ENCODE measurements at regions not wholly inside any gene's neighbourhood (a gene's known extent, or its start where the extent isn't known, plus 50 kb on each side); places are given as distances from the start of the nearest gene placed in this dataset.

- H3K27me3 Mint-ChIP-seq = peaks cover 3% of the 10 kb centered on the region
- H3K4me3 Mint-ChIP-seq = no peak overlapping the region
- intact Hi-C loops (cut with micrococcal nuclease) = no loop called here
- no peak for DNase-seq
- no peaks in the 10 kb centered on the region for H3K9me3 Mint-ChIP-seq
- no peak overlapping the region for H3K27ac Mint-ChIP-seq
- no peaks in the 10 kb centered on the region for H3K4me1 Mint-ChIP-seq
- H3K36me3 Mint-ChIP-seq (ENCODE audit: low read depth) = no peaks in the 10 kb centered on the region
Measured at GRCh38 chr7:25750744-25751508, 401.1 kb upstream of the NFE2L3 start.

DNA sequence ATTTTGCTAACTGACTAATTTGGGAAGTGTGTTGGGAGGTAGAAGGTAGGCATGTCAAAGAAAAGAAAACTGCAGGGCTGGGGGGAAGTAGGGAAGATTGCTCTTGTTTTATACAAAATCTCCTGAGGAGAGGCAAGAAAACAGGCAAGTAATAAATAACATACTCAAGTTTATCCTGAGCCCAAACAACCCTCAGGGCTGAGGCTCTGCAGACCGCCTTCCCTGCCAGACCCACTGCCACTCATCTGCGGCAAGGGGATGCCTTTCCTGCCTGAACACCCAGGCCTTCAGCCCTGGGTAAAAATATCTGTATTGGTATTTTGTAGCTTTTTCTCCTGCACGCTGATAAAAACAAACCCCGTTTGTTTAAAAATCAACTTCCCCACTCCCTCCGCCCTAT is 399.8 kb upstream of the NFE2L3 start:
- DNase-seq = no peak
- H3K9me3 Mint-ChIP-seq = no peaks in the 10 kb centered on the region
- no peaks in the 10 kb centered on the region for H3K36me3 Mint-ChIP-seq (ENCODE audit: low read depth)
- no peaks in the 10 kb centered on the region for H3K4me1 Mint-ChIP-seq
- peaks cover 9% of the 10 kb centered on the region for H3K27me3 Mint-ChIP-seq
- H3K27ac Mint-ChIP-seq = no peak overlapping the region
- intact Hi-C loops (cut with micrococcal nuclease) = no loop called here
- H3K4me3 Mint-ChIP-seq = no peak overlapping the region

- intact Hi-C loops (cut with micrococcal nuclease) = no loop called here
- H3K27me3 Mint-ChIP-seq = peaks cover 9% of the 10 kb centered on the region
- no peak for DNase-seq
- H3K4me1 Mint-ChIP-seq = no peaks in the 10 kb centered on the region
- no peaks in the 10 kb centered on the region for H3K36me3 Mint-ChIP-seq (ENCODE audit: low read depth)
- no peak overlapping the region for H3K27ac Mint-ChIP-seq
- H3K4me3 Mint-ChIP-seq = no peak overlapping the region
- H3K9me3 Mint-ChIP-seq = no peaks in the 10 kb centered on the region
Measured at GRCh38 chr7:25752967-25753791, 398.8 kb upstream of the NFE2L3 start.

DNA sequence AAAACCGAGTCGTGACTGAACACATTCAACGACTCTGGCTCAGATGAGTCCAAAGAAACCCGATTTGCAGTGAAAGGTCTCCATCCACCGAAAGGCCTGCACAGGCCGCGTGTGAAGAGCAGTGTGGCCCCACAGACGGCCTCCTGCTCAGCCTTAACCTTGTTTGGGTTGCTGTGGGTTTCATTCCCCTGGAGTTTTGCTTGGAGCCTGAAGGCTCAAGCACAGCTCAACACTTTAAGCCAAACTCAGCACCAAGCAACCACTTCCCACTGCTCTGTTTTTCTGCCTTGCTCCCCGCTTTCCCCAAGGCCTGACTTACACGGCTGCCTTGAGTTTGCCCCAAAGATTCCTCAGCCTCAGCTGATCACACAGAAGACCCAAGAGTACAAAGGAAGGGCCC is 398.2 kb upstream of the NFE2L3 start:
- no peak for DNase-seq
- Mint-ChIP-seq H3K27ac (no peak overlapping the region), H3K36me3 (ENCODE audit: low read depth) (no peaks in the 10 kb centered on the region), H3K4me1 (no peaks in the 10 kb centered on the region), H3K27me3 (peaks cover 9% of the 10 kb centered on the region), H3K9me3 (no peaks in the 10 kb centered on the region), H3K4me3 (no peak overlapping the region)
- intact Hi-C loops (cut with micrococcal nuclease) = no loop called here

- no peak overlapping the region for H3K4me3 Mint-ChIP-seq
- H3K36me3 Mint-ChIP-seq (ENCODE audit: low read depth) = no peaks in the 10 kb centered on the region
Measured at GRCh38 chr7:25754333-25754732, 397.7 kb upstream of the NFE2L3 start.

GRCh38 chr7:25754751-25755150 is 397.2 kb upstream of the NFE2L3 start:
- intact Hi-C loops (cut with micrococcal nuclease) = no loop called here
- Mint-ChIP-seq H3K36me3 (ENCODE audit: low read depth) (no peaks in the 10 kb centered on the region), H3K4me3 (no peak overlapping the region), H3K27ac (no peak overlapping the region), H3K4me1 (no peaks in the 10 kb centered on the region), H3K9me3 (no peaks in the 10 kb centered on the region), H3K27me3 (peaks cover 9% of the 10 kb centered on the region)
- no peak for DNase-seq

More at GRCh38 chr7:25754333-25754732, 397.7 kb upstream of the NFE2L3 start:
- Mint-ChIP-seq H3K9me3 (no peaks in the 10 kb centered on the region), H3K27ac (no peak overlapping the region), H3K4me1 (no peaks in the 10 kb centered on the region), H3K27me3 (peaks cover 9% of the 10 kb centered on the region)
- no peak for DNase-seq
- intact Hi-C loops (cut with micrococcal nuclease) = no loop called here

DNA sequence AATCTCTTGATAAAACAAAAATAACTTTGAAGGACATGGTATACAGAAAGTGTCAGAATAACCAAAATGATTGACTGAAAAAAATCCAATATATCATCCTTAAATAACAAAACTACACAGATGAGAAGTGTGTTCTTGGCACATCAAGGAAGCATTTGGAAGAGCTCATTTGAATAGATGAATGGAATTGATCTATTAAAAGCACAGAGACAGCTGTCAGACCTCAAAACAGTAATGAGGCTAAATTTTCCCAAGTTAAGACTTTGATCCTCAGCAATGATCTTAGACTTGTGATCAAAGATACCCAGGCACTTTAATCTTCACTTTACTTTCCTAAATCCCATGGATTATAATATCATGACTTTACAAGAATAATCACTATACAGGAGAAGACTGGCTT is 395.4 kb upstream of the NFE2L3 start:
- no peak overlapping the region for H3K4me3 Mint-ChIP-seq
- intact Hi-C loops (cut with micrococcal nuclease) = no loop called here
- H3K9me3 Mint-ChIP-seq = no peaks in the 10 kb centered on the region
- no peak for DNase-seq
- no peaks in the 10 kb centered on the region for H3K4me1 Mint-ChIP-seq
- peaks cover 9% of the 10 kb centered on the region for H3K27me3 Mint-ChIP-seq
- H3K36me3 Mint-ChIP-seq (ENCODE audit: low read depth) = no peaks in the 10 kb centered on the region
- H3K27ac Mint-ChIP-seq = no peak overlapping the region

DNA sequence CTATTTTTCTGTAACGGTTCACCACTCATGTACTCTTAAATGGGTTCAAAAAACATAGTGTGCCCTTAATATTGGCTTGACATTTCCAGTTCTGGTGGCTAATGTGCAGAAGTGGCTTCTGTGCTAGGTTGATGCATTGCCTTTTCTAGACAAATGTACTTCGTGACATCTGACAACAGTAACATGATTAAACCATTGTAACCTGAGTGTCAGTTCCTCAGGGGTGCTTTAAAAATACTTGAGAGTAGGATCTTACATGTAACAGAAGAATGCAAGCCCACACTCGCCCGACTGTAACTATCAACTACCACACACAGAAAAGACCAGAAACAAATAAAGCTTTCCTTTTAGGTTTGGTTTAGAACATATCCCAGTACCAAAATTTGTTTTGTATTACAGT is 393.4 kb upstream of the NFE2L3 start:
- intact Hi-C loops (cut with micrococcal nuclease) = no loop called here
- Mint-ChIP-seq H3K36me3 (ENCODE audit: low read depth) (no peaks in the 10 kb centered on the region), H3K27ac (no peak overlapping the region), H3K27me3 (peaks cover 6% of the 10 kb centered on the region), H3K9me3 (no peaks in the 10 kb centered on the region), H3K4me1 (no peaks in the 10 kb centered on the region), H3K4me3 (no peak overlapping the region)
- no peak for DNase-seq

DNA sequence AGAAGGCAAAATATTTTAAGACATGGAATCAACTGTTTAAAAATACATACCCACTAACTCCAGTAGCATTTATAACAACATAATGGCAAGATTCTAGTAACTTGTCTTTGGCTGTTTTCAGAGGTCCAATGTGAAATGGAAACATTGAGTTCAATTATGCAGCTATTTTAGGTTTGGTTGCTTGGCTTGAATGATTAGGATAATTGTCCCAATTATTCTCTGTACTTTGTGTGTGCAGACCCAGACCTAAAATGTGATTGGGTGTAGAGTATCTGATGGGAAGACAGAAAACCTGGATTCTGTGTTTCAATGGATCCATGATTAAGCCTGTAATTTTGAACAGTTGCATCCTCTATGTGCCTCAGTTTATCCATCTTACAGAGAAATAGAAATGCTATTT is 392.7 kb upstream of the NFE2L3 start:
- H3K9me3 Mint-ChIP-seq = no peaks in the 10 kb centered on the region
- H3K4me1 Mint-ChIP-seq = no peaks in the 10 kb centered on the region
- no peak overlapping the region for H3K4me3 Mint-ChIP-seq
- no peak for DNase-seq
- intact Hi-C loops (cut with micrococcal nuclease) = no loop called here
- H3K27ac Mint-ChIP-seq = no peak overlapping the region
- no peaks in the 10 kb centered on the region for H3K36me3 Mint-ChIP-seq (ENCODE audit: low read depth)
- peaks cover 6% of the 10 kb centered on the region for H3K27me3 Mint-ChIP-seq

DNA sequence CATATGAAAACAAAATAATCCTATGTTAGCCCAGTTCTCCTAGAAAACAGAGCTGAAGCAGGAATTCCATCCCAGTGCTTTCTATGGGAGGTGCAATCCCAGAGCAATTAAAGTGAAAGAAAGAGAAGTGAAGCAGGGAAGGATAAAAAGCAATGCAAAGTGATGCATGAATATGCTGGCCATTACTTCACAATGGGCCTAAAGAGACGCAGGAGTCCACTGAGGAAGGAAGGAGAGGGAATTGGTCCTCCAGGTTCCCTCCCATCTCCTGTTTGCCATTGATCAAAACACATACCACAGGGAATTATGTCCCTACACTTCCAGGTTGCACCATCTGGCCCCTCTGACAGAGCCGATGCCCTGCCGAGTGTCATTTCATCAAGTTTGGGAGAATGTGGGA is 392.2 kb upstream of the NFE2L3 start:
- Mint-ChIP-seq H3K4me1 (no peaks in the 10 kb centered on the region), H3K27ac (no peak overlapping the region), H3K4me3 (no peak overlapping the region), H3K27me3 (peaks cover 6% of the 10 kb centered on the region), H3K9me3 (no peaks in the 10 kb centered on the region), H3K36me3 (ENCODE audit: low read depth) (no peaks in the 10 kb centered on the region)
- no peak for DNase-seq
- intact Hi-C loops (cut with micrococcal nuclease) = no loop called here

DNA sequence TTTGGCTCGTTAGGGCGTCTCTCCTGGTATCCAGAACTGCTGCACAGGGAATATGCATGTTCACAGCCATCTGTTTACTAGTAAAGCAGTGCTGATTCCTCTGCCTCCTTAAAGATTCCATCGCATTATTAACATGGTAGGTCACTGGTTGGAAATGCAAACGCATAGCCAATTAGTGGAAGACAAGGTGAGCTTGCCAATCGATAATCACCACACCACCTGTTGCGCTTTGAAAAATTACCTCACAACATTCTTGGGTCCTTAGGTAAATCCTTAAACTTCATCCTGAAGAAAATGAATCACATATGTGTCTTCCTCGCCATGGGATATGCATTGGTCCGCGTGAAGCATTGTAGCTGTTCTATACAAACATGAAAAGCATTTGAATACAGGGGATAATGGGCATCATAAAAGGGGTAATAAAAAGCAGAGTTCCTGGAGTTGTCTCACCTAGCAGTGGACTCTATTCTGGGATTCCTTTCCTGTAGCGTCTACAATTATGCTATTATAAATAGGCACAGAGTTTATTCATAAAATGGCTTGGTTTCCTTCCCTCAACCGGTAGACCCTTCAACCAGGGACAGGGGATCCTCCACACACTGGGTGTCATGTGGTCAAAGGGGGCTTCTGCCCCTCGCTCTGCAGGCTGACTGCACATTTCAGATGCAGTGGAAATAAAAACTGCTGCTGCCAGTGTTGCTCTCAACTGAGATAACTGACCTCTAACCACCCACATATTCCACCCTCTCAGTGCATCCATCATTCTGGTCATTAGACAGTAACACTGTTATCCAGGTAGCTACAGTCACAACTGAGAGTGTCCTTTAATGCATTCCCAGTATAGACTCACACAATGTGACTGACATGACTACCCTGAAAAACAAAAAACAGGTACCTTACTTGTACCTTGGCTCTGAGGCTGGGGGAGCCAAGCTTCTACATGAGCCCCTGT is 389.2 kb upstream of the NFE2L3 start:
- no peaks in the 10 kb centered on the region for H3K9me3 Mint-ChIP-seq
- no peak overlapping the region for H3K4me3 Mint-ChIP-seq
- H3K27me3 Mint-ChIP-seq = no peaks in the 10 kb centered on the region
- intact Hi-C loops (cut with micrococcal nuclease) = no loop called here
- no peak overlapping the region for H3K27ac Mint-ChIP-seq
- no peaks in the 10 kb centered on the region for H3K4me1 Mint-ChIP-seq
- no peak for DNase-seq
- H3K36me3 Mint-ChIP-seq (ENCODE audit: low read depth) = no peaks in the 10 kb centered on the region

DNA sequence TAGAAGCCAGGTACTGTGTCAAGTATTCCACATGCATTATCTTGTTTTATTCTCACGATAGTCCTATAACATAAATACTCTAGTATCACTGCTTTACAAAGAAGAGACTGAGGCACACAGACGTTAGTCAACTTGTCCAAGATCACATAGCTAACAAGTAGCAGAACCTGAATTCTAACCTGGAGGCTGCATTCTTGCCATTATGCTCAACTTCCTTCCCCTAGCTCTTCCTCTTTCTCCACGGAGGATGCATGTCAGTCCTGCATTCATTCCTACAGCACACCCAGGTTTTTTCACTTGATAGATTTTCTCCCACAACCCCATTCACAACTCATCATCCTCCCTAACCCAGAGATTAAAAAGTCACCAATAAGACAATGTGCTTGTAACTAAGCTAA is 388.5 kb upstream of the NFE2L3 start:
- no peak overlapping the region for H3K4me3 Mint-ChIP-seq

GRCh38 chr7:25765110-25765655 is 386.8 kb upstream of the NFE2L3 start:
- Mint-ChIP-seq H3K4me3 (no peak overlapping the region), H3K27ac (no peak overlapping the region), H3K4me1 (no peaks in the 10 kb centered on the region), H3K9me3 (no peaks in the 10 kb centered on the region), H3K36me3 (ENCODE audit: low read depth) (no peaks in the 10 kb centered on the region), H3K27me3 (peaks cover 6% of the 10 kb centered on the region)
- no peak for DNase-seq
- intact Hi-C loops (cut with micrococcal nuclease) = no loop called here

More for the DNA sequence above, 388.5 kb upstream of the NFE2L3 start:
- H3K27ac Mint-ChIP-seq = no peak overlapping the region
- H3K9me3 Mint-ChIP-seq = no peaks in the 10 kb centered on the region
- peaks cover 4% of the 10 kb centered on the region for H3K27me3 Mint-ChIP-seq
- H3K36me3 Mint-ChIP-seq (ENCODE audit: low read depth) = no peaks in the 10 kb centered on the region
- no peaks in the 10 kb centered on the region for H3K4me1 Mint-ChIP-seq
- intact Hi-C loops (cut with micrococcal nuclease) = no loop called here
- DNase-seq = no peak

Data from activated CD4-positive, alpha-beta T cell treated with anti-CD3 and anti-CD28 coated beads, Interleukin-2, amount 10 ng/mL, durations not matched to agents 24 days and 14 days (primary cell).